ENCODE measurements at regions not wholly inside any gene's neighbourhood (a gene's known extent, or its start where the extent isn't known, plus 50 kb on each side); places are given as distances from the start of the nearest gene placed in this dataset.

- TF ChIP-seq MLX (CRISPR knock-in tag; IDR thresholded peaks at IDR 0.05) (no peak), THAP8 (CRISPR knock-in tag; IDR thresholded peaks at IDR 0.05; ENCODE audit: borderline replicate concordance) (no peak), HNRNPUL1 (IDR thresholded peaks at IDR 0.05; ENCODE audit: low read depth, low read length) (no peak), SATB2 (CRISPR knock-in tag; IDR thresholded peaks at IDR 0.05) (no peak), BCL6 (CRISPR knock-in tag; IDR thresholded peaks at IDR 0.05) (no peak), POLR2A (IDR thresholded peaks at IDR 0.05; ENCODE audit: insufficient read depth in 1 of 2, low read depth in 2 of 2, low read length in 2 of 2) (no peak), FOXA1 (IDR thresholded peaks at IDR 0.05) (no peak), FOXA1 (CRISPR knock-in tag; IDR thresholded peaks at IDR 0.05) (no peak), ZNF274 (CRISPR knock-in tag; IDR thresholded peaks at IDR 0.05) (no peak)
Measured at GRCh38 chr10:65194555-65194954, 1673.4 kb downstream of the REEP3 start.

All from HepG2 (cell line).